ENCODE measurements at regions not wholly inside any gene's neighbourhood (a gene's known extent, or its start where the extent isn't known, plus 50 kb on each side); places are given as distances from the start of the nearest gene placed in this dataset.

DNA sequence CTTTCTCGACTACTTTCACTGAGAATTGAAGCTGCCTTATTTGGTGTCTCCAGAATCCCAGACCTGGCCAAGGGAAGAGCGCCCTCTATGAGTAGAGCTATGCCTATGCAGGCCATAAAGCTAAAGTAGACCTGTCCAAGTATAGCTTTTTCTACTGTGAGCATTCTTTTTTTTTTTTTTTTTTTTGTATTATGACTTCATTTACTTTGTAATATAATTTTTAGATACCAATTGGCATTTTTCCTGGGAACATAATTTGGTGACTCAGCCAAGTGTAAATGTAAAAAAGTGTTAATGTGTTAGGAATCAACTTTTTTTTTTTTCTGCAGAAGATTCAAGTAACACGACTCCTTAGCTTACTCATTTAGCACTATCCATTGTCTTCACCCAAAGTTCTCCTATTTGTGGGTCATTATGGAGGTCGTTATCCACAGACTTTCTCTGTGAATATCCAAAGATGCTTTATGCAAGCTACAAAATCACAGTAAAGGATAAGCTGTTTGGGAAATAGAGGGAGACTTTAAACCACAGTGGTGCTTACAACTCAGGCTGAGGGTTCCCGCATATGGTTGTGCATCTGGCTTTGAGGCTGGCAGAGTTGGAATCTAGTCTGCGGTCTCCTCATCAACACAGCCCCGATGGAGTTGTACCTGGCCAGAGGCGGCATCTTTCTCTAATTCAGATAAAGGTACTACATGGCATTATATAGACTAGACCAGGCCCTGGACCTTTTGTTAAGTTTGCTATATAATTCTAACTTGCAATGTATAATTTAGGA, 1040.2 kb upstream of the SORCS1 start:
- POLR2A ChIA-PET (ENCODE audit: partially characterized antibody), result no interaction called here
- intact Hi-C loops (cut with micrococcal nuclease), result no loop called here
- no peaks in the 10 kb centered on the region for H3K36me3 ChIP-seq (ENCODE audit: insufficient read depth, low read length)

DNA sequence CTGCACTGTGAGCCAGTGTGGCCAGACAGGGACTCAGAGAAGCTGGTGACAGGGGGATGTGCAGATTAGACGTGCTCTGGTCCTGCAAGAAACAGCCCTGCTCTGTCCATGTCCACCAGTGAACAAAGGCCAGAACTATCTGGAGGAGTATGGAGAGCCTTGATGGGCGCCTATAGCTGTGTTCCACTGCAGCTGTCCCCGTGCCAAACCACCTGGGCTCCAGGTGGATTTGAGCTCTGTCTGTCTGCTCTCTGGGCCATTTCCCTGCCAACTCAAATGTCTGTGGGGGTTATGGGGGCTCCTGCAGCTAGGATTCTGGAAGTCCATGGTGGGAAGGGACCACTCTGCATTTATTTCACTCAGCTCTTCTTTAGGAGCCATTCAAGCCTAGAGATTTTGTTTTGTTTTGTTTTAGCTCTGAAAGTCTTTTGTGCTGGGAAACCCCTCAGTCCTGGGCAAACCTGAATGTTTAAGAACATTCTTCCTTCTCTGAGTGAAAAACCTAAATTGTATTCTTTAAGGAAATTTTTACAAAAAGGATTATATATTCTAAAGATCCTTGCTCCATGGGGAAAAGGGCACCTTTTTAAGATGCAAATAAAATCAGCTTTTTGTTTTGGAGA, 1039.5 kb upstream of the SORCS1 start:
- Histone ChIP-seq H3K27ac (ENCODE audit: low read depth, low read length) (no peak overlapping the region), H3K4me3 (ENCODE audit: low read length in 2 of 2) (no peak overlapping the region), H3K4me1 (ENCODE audit: insufficient read depth, low read length) (no peaks in the 10 kb centered on the region), H3K36me3 (ENCODE audit: insufficient read depth, low read length) (no peaks in the 10 kb centered on the region), H3K9me3 (ENCODE audit: control insufficient read depth in 1 of 2, low read length in 2 of 2) (no peaks in the 10 kb centered on the region), H3K27me3 (ENCODE audit: insufficient read depth, low read length) (no peaks in the 10 kb centered on the region)
- Mint-ChIP-seq H3K4me3 (no peak overlapping the region), H3K27me3 (no peaks in the 10 kb centered on the region), H3K9me3 (peaks cover 0 to 20% (median 2%) of the 10 kb centered on the region in 8 donors), H3K36me3 (no peaks in the 10 kb centered on the region), H3K27ac (no peak overlapping the region), H3K4me1 (no peaks in the 10 kb centered on the region)
- no peak for DNase-seq
- CTCF ChIA-PET (ENCODE audit: partially characterized antibody), result interaction anchor here (0.7 kb wide), 1 partner anchor 37 kb away, joined by 3 read pairs; no protein-coding TSS in a partner anchor
- POLR2A ChIA-PET (ENCODE audit: partially characterized antibody), result no interaction called here
- intact Hi-C loops (cut with micrococcal nuclease), result no loop called here

More for the DNA sequence above, 1040.2 kb upstream of the SORCS1 start:
- no peak overlapping the region for H3K4me3 Mint-ChIP-seq
- Histone ChIP-seq H3K27me3 (ENCODE audit: insufficient read depth, low read length) (no peaks in the 10 kb centered on the region), H3K27ac (ENCODE audit: low read depth, low read length) (no peak overlapping the region), H3K9me3 (ENCODE audit: control insufficient read depth in 1 of 2, low read length in 2 of 2) (no peaks in the 10 kb centered on the region), H3K4me3 (ENCODE audit: low read length in 2 of 2) (no peak overlapping the region), H3K4me1 (ENCODE audit: insufficient read depth, low read length) (no peaks in the 10 kb centered on the region)
- CTCF ChIA-PET (ENCODE audit: partially characterized antibody), result interaction anchor here (0.7 kb wide), 2 partner anchors 38 to 206 kb away, joined by 3 read pairs; no protein-coding TSS in a partner anchor
- no peaks in the 10 kb centered on the region for H3K36me3 Mint-ChIP-seq
- no peaks in the 10 kb centered on the region for H3K4me1 Mint-ChIP-seq
- no peaks in the 10 kb centered on the region for H3K27me3 Mint-ChIP-seq
- H3K9me3 Mint-ChIP-seq, result peaks cover 0 to 21% (median 5%) of the 10 kb centered on the region in 8 donors
- no peak for DNase-seq
- H3K27ac Mint-ChIP-seq, result no peak overlapping the region

DNA sequence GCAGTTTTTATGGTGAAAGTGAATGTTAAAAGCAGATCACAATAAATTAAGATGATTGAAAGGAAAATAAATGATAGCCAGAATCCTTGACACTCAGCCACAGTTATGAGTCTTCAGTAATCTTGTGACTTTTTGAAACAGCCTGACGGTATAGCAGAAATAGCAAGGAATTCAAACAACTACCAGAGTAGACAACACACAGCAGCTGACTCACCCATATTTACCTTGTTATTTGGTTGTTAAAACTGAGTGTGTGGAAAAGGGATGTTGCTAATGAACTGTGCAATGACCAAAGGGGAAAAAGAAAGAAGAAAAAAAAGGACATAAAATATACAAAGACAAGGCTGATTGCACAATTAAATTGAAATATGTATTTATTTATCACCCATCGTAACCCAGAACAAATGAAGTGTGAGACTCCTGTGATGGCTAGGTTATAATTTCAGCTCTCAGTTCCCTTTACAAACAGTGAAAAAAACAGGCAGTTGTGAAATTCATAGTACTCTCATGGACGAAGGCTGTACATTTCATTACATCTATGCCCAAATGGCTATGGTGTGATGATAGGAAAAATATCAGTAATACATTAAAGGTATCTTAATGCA, 1023.0 kb upstream of the SORCS1 start:
- Mint-ChIP-seq H3K27ac (no peak overlapping the region), H3K36me3 (no peaks in the 10 kb centered on the region), H3K4me1 (no peaks in the 10 kb centered on the region), H3K27me3 (no peaks in the 10 kb centered on the region), H3K4me3 (no peak overlapping the region), H3K9me3 (peaks cover 2 to 36% (median 24%) of the 10 kb centered on the region in 8 donors)
- Histone ChIP-seq H3K27ac (ENCODE audit: low read depth, low read length) (no peak overlapping the region), H3K36me3 (ENCODE audit: insufficient read depth, low read length) (no peaks in the 10 kb centered on the region), H3K27me3 (ENCODE audit: insufficient read depth, low read length) (no peaks in the 10 kb centered on the region), H3K4me3 (ENCODE audit: low read length in 2 of 2) (no peak overlapping the region), H3K4me1 (ENCODE audit: insufficient read depth, low read length) (no peaks in the 10 kb centered on the region), H3K9me3 (ENCODE audit: control insufficient read depth in 1 of 2, low read length in 2 of 2) (no peaks in the 10 kb centered on the region)
- intact Hi-C loops (cut with micrococcal nuclease), result loop anchor here (2.0 kb wide), 1 partner anchor 77 kb away; no protein-coding TSS in a partner anchor
- ChIA-PET POLR2A (ENCODE audit: partially characterized antibody) (no interaction called here), CTCF (ENCODE audit: partially characterized antibody) (no interaction called here)
- no peak for DNase-seq

DNA sequence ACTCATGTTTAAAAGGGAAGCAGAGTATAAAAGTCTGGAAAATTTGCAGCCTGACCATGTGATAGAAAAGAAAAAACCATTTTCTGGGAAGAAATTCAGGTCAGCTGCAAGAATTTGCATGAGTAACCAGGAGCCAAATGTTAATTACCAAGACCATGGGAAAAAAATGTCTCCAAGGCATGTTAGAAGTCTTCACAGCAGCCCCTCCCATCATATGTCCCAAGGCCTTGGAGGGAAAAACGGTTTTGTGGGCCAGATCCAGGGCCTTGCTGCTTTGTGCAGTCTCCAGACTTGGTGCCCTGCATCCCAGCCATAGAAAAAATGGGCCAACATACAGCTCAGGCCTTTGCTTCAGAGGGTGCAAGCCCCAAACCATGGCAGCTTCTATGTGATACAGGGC, 1019.6 kb upstream of the SORCS1 start:
- H3K9me3 Mint-ChIP-seq, result peaks cover 5 to 37% (median 30%) of the 10 kb centered on the region in 8 donors
- no peak overlapping the region for H3K27ac ChIP-seq (ENCODE audit: low read depth, low read length)
- no peak overlapping the region for H3K27ac Mint-ChIP-seq
- no peak overlapping the region for H3K4me3 ChIP-seq (ENCODE audit: low read length in 2 of 2)
- no peaks in the 10 kb centered on the region for H3K27me3 ChIP-seq (ENCODE audit: insufficient read depth, low read length)
- POLR2A ChIA-PET (ENCODE audit: partially characterized antibody), result no interaction called here
- DNase-seq, result no peak
- H3K9me3 ChIP-seq (ENCODE audit: control insufficient read depth in 1 of 2, low read length in 2 of 2), result no peaks in the 10 kb centered on the region
- H3K4me3 Mint-ChIP-seq, result no peak overlapping the region
- no peaks in the 10 kb centered on the region for H3K27me3 Mint-ChIP-seq
- no peaks in the 10 kb centered on the region for H3K36me3 Mint-ChIP-seq
- no peaks in the 10 kb centered on the region for H3K4me1 Mint-ChIP-seq
- no peaks in the 10 kb centered on the region for H3K4me1 ChIP-seq (ENCODE audit: insufficient read depth, low read length)
- H3K36me3 ChIP-seq (ENCODE audit: insufficient read depth, low read length), result no peaks in the 10 kb centered on the region
- intact Hi-C loops (cut with micrococcal nuclease), result no loop called here
- CTCF ChIA-PET (ENCODE audit: partially characterized antibody), result no interaction called here

DNA sequence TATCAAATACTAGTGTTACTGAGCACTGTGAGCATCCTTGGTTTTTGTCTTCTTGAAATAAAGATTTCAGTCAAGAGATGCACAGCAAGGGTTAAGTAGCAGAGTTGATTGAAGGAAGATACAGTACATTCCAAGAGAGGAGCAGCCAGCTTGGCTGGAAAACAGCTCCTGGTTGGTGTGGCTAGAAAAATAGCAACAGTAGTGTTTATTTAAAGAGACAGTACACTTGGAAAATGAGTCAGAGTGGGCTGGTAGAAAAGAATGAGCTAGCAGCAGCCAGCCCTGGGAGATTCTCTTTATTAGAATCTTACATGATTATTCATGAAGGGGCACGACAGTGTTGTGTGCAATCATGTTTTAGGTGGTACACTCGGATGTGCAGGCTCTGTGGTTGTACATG, 1016.4 kb upstream of the SORCS1 start:
- no peak overlapping the region for H3K27ac Mint-ChIP-seq
- Histone ChIP-seq H3K27me3 (ENCODE audit: insufficient read depth, low read length) (no peaks in the 10 kb centered on the region), H3K27ac (ENCODE audit: low read depth, low read length) (no peak overlapping the region), H3K9me3 (ENCODE audit: control insufficient read depth in 1 of 2, low read length in 2 of 2) (no peaks in the 10 kb centered on the region), H3K4me3 (ENCODE audit: low read length in 2 of 2) (no peak overlapping the region), H3K36me3 (ENCODE audit: insufficient read depth, low read length) (no peaks in the 10 kb centered on the region), H3K4me1 (ENCODE audit: insufficient read depth, low read length) (no peaks in the 10 kb centered on the region)
- CTCF ChIA-PET (ENCODE audit: partially characterized antibody), result no interaction called here
- intact Hi-C loops (cut with micrococcal nuclease), result no loop called here
- H3K4me1 Mint-ChIP-seq, result no peaks in the 10 kb centered on the region
- POLR2A ChIA-PET (ENCODE audit: partially characterized antibody), result no interaction called here
- peaks cover 3 to 38% (median 19%) of the 10 kb centered on the region in 8 donors for H3K9me3 Mint-ChIP-seq
- no peaks in the 10 kb centered on the region for H3K27me3 Mint-ChIP-seq
- H3K4me3 Mint-ChIP-seq, result no peak overlapping the region
- no peak for DNase-seq
- H3K36me3 Mint-ChIP-seq, result no peaks in the 10 kb centered on the region

DNA sequence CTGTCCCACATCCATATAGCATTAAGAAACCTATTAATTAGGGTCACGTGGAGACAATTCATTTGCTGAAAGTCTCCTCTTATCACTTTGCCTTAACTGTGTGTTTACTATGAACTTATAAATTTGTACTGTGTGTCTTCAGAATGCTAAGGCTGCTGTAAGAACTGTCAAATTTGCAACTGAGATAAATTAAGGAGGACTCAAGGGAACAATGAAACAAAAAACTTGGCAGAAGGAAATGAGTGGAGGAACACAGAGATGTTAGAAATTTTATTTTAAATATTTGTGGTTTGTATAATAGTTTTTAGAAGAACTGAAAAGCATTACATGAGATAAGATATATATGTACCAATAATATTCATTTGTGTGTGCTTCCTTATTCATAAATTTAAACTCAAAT, 1005.3 kb upstream of the SORCS1 start:
- H3K4me3 Mint-ChIP-seq, result peak overlapping the region in 1 of 8 donors; percentile 65
- H3K27ac ChIP-seq (ENCODE audit: low read depth, low read length), result no peak overlapping the region
- POLR2A ChIA-PET (ENCODE audit: partially characterized antibody), result no interaction called here

DNA sequence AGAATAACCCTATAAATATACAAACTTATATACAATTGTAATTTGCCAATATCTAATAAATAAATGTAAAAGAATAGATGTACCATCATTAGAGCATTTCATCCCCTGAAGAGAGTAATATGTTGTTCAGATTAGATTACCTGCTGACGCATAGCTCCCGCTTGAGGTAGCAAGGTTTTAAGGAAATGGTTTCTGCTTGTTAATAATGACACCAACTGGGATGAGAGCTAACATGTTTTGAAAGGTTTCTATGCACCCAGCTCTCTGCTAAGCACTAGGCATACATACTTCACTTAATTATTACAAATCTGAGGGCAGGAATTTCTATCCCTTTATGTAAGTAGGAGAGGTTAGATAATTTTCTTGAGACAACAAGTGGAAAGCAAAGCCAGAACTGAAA, 1003.3 kb upstream of the SORCS1 start:
- Mint-ChIP-seq H3K27ac (no peak overlapping the region), H3K4me3 (no peak overlapping the region), H3K4me1 (no peaks in the 10 kb centered on the region), H3K9me3 (peaks cover 0 to 20% (median 7%) of the 10 kb centered on the region in 8 donors), H3K27me3 (no peaks in the 10 kb centered on the region), H3K36me3 (no peaks in the 10 kb centered on the region)
- H3K4me1 ChIP-seq (ENCODE audit: insufficient read depth, low read length), result no peaks in the 10 kb centered on the region
- H3K36me3 ChIP-seq (ENCODE audit: insufficient read depth, low read length), result no peaks in the 10 kb centered on the region
- no peak for DNase-seq
- ChIA-PET POLR2A (ENCODE audit: partially characterized antibody) (no interaction called here), CTCF (ENCODE audit: partially characterized antibody) (no interaction called here)
- H3K27ac ChIP-seq (ENCODE audit: low read depth, low read length), result no peak overlapping the region
- H3K4me3 ChIP-seq (ENCODE audit: low read length in 2 of 2), result no peak overlapping the region
- no peaks in the 10 kb centered on the region for H3K27me3 ChIP-seq (ENCODE audit: insufficient read depth, low read length)
- H3K9me3 ChIP-seq (ENCODE audit: control insufficient read depth in 1 of 2, low read length in 2 of 2), result no peaks in the 10 kb centered on the region
- intact Hi-C loops (cut with micrococcal nuclease), result no loop called here

More for the DNA sequence above, 1005.3 kb upstream of the SORCS1 start:
- H3K9me3 ChIP-seq (ENCODE audit: control insufficient read depth in 1 of 2, low read length in 2 of 2), result peaks cover 0 to 6% of the 10 kb centered on the region in 2 donors
- intact Hi-C loops (cut with micrococcal nuclease), result no loop called here
- no peaks in the 10 kb centered on the region for H3K4me1 Mint-ChIP-seq
- H3K27me3 Mint-ChIP-seq, result no peaks in the 10 kb centered on the region
- H3K27me3 ChIP-seq (ENCODE audit: insufficient read depth, low read length), result no peaks in the 10 kb centered on the region
- DNase-seq, result no peak
- CTCF ChIA-PET (ENCODE audit: partially characterized antibody), result no interaction called here
- peaks cover 0 to 20% (median 8%) of the 10 kb centered on the region in 8 donors for H3K9me3 Mint-ChIP-seq
- H3K36me3 Mint-ChIP-seq, result no peaks in the 10 kb centered on the region
- H3K27ac Mint-ChIP-seq, result no peak overlapping the region
- no peaks in the 10 kb centered on the region for H3K36me3 ChIP-seq (ENCODE audit: insufficient read depth, low read length)
- H3K4me3 ChIP-seq (ENCODE audit: low read length in 2 of 2), result no peak overlapping the region
- no peaks in the 10 kb centered on the region for H3K4me1 ChIP-seq (ENCODE audit: insufficient read depth, low read length)
